GM19372 (cell line): ENCODE measurements at regions not wholly inside any gene's neighbourhood (a gene's known extent, or its start where the extent isn't known, plus 50 kb on each side); places are given as distances from the start of the nearest gene placed in this dataset.

ENCODE experiments used
- ATAC-seq: cut with Tn5 transposase; IDR thresholded peaks from one replicate; pipeline ENCODE4 v1.9.1; 2021; ENCODE audit warnings: mild to moderate bottlenecking, low read depth, moderate library complexity; ENCODE audit not compliant: unreplicated experiment

DNA sequence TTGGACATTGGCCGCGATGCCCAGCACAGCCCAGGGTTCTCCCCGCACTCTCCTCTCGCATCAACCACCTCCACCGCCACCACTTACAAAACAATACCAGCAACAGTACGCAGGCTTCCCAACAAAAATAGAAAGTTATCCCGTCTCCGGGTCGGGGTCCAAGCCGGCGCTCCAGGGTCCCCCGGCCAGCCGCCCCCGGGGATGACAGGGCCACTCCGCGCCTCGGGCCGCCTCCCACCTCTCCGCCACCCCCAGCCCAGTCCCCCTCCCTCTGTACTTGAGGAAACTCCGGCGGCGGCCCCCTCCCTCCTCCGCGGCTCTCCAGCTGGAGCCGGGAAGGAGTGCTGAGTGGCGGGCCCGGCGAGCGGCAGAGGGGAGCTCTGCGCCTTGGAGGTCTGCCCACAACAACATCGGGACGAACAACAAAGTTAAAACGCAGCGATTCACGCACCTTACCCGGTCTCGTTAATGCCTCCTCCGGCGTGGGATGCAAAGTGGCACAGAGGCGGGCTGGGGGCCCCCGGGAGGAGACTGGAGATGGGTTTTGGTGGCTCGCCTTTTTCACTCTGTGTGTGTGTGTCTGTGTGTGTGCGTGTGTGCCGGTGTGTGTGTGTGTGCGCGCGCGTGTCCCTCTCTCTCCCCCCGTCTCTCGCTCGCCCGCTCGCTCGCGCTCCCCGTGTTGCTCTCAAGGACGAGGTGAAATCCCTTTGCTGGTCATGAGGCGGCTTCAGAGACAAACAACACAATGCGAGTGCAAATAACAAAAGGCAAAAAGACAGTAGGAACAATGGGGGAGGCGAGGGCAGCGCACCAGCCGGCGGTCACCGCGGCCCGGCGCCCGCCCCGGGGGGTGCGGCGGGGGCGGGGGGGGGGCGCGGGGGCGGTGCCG is 386.8 kb downstream of the BCAT1 start:
- ATAC-seq = no peak

GRCh38 chr12:24561411-24561871 is 387.5 kb downstream of the BCAT1 start:
- no peak for ATAC-seq

- no peak for ATAC-seq
Observed at GRCh38 chr12:24560831-24561271, 388.1 kb downstream of the BCAT1 start.

GRCh38 chr12:24560192-24560775 is 388.6 kb downstream of the BCAT1 start:
- ATAC-seq = no peak

DNA sequence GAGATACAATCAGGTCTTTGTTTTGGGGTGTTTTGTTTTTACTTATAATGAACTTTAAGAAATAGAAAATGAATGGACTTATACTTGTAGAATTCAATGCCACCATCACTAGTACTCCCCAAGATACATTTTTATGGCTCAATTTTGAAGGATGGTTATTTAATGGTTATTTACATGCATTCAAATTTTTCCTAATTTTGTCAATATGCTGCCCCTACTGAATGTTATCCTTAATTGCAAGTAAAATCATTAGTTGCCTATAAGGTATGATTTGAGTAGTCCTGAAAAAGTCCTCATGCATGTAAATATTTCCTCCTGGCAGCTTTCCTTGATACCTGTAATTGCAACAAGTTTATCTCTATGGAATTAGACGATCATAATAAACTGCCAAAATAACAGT is 391.2 kb downstream of the BCAT1 start:
- ATAC-seq = no peak

DNA sequence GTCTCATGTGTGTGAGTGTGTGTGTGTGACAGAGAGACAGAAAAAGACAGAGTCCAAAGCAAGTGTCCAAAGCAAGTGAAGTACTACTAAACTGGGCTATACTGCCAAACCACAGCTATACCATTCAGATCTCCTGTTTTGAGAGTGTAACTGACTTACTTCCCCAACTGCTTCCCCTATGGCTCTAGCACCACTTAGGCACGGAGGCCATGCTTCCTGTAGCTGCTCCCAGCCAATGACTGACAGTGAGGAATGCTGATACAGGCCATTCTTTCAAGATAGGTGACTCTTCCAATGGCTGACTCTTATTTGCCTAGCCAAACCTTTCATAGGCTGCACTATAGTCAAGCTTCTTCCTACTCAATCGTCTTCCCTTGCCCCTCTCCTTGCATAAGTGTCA is 393.2 kb downstream of the BCAT1 start:
- no peak for ATAC-seq

- no peak for ATAC-seq
Observed at GRCh38 chr12:24554612-24555295, 394.1 kb downstream of the BCAT1 start.

DNA sequence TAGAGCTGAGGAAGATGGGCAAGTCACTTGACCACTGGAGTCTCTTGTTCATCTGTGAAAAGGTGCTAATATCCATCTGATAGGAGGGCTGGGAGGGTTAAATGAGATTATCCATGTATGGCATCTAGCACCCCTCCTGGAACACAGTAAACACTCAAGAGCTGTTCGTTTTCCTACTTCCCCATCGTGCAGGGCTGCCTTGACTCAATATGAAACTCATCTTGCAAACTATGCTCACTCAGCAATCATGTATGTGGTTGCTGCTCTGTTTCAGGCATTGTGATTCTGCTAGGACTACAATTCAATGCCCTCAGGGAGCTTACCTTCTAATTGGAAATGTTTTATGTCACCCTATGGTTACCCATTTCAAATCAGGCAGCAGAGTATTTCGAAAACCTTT is 395.6 kb downstream of the BCAT1 start:
- no peak for ATAC-seq

DNA sequence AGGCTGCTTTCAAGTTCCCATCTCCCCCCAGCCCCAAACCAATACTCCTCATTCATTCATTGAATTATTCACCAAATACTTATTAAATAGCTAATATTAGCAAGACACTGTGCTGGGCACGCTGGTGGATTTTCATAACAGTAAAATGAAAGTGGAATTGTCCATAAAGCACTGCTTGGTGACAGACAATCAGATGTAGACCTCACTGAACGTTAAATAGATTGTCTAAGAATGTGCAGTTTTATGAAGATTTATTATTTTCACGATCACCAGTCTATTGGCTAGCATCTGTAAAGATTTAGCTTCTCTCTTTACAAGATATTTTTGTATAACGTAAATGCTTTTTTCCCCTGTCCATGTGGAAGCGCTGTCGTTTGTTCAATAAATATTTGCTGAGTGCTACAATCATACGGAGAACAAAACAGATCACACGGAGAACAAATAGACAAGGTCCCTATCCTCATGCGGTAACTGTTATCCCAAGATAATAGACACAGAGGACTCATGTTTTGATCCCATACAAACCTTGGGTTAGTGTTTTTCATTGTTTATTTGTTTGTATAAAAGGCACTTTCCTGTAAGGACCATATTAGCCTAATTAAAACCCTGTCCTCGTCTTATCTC is 397.6 kb downstream of the BCAT1 start:
- ATAC-seq = no peak

DNA sequence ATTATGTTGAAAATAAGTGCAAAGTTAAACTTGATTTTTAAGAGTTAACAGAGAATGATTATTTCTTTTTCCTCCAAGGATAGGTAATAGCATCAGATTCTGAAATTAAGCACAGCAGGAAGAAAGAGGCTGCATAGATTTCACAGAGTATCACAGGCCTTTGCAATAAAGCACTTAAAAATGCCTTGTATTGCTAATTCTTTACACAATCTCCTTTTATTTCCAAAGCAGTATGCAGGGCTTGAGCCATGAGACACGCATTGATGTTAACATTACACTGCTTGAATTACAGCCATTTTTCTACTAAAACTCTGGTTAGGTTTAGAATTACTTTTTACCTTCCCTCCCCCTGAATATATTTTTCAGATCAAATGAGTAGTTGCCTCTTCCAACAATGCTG is 398.3 kb downstream of the BCAT1 start:
- ATAC-seq = no peak

- ATAC-seq = no peak
Observed at GRCh38 chr12:24546661-24547060, 402.2 kb downstream of the BCAT1 start.

DNA sequence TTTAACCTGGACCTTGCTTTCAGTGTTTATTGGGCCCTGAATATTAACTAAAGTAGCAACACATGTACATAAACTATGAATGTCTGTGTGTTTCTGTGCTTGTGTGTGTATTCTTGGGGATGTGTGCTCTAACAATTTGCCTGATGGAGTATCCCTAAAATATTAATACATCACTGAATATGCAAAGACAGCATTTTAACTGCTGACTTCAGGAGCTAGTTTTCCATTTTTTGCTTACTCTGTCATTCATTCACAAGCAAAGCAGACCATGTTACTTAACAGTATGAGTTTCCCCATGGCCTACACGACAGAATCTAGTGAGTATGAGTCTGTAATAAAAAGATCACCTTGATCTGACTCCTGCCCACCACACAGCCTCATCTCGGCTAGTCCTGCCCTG is 402.8 kb downstream of the BCAT1 start:
- no peak for ATAC-seq

- no peak for ATAC-seq
Observed at GRCh38 chr12:24544368-24544767, 404.5 kb downstream of the BCAT1 start.

GRCh38 chr12:24541193-24541871 is 407.6 kb downstream of the BCAT1 start:
- ATAC-seq = no peak

GRCh38 chr12:24539646-24540045 is 409.3 kb downstream of the BCAT1 start:
- no peak for ATAC-seq

- ATAC-seq = no peak
Observed at GRCh38 chr12:24537083-24537860, 411.6 kb downstream of the BCAT1 start.

DNA sequence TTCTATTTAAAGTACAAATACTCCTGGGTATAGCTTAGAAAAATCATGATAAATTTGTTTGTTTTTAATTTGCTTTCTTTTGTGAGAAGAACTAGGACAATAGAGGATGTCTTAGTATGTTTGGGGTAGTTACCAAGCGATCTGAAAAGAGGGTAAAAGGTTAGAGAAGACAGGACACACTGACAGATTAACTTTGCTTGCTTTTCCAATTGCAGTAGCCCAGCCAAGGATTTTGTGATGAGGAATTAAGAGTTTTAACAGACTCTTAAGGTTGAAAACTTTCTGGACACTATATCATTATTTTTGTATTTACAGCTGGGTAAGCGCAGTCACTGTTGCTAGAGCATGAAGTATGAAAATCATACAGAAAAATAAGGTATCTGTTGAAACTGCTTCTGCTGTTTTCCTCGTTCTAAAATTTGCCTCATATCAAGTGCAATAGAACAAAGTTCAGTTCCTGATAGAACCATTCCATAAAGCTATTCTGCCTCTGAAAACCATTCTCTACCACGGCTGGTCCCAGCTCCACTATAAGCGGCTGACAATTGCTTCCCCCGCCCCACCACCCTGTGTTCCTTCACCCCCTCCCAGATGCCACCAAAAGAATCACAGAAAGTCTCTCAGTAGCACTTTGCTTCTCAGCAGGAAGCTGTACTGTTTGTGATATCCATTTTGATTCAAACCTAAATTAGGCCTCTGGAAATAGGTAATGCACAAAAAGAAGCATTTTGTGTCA is 413.4 kb downstream of the BCAT1 start:
- no peak for ATAC-seq

- ATAC-seq = no peak
Observed at GRCh38 chr12:24534622-24535021, 414.3 kb downstream of the BCAT1 start.
